ENCODE measurements at regions not wholly inside any gene's neighbourhood (a gene's known extent, or its start where the extent isn't known, plus 50 kb on each side); places are given as distances from the start of the nearest gene placed in this dataset.

GRCh38 chr2:5173876-5174535, 518.2 kb upstream of the SOX11 start:
- TF ChIP-seq ZFX (IDR thresholded peaks at IDR 0.05) (no peak), CTCF (conservative IDR thresholded peaks at IDR 0.05) (no peak)
- no peak overlapping the region for H3K27ac ChIP-seq

GRCh38 chr2:5175231-5175630, 517.0 kb upstream of the SOX11 start:
- TF ChIP-seq ZFX (IDR thresholded peaks at IDR 0.05) (no peak), CTCF (conservative IDR thresholded peaks at IDR 0.05) (no peak)
- H3K27ac ChIP-seq, result no peak overlapping the region

GRCh38 chr2:5176764-5177163, 515.4 kb upstream of the SOX11 start:
- TF ChIP-seq CTCF (conservative IDR thresholded peaks at IDR 0.05), result no peak
- no peak for TF ChIP-seq ZFX (IDR thresholded peaks at IDR 0.05)
- H3K27ac ChIP-seq, result no peak overlapping the region

- H3K27ac ChIP-seq, result no peak overlapping the region
- no peak for TF ChIP-seq ZFX (IDR thresholded peaks at IDR 0.05)
- TF ChIP-seq CTCF (conservative IDR thresholded peaks at IDR 0.05), result no peak
These were observed 509.2 kb upstream of the SOX11 start for GRCh38 chr2:5183031-5183430.

GRCh38 chr2:5187283-5187682, 504.9 kb upstream of the SOX11 start:
- TF ChIP-seq ZFX (IDR thresholded peaks at IDR 0.05), result no peak
- no peak for TF ChIP-seq CTCF (conservative IDR thresholded peaks at IDR 0.05)
- no peak overlapping the region for H3K27ac ChIP-seq

GRCh38 chr2:5188636-5189035, 503.5 kb upstream of the SOX11 start:
- TF ChIP-seq ZFX (IDR thresholded peaks at IDR 0.05) (no peak), CTCF (conservative IDR thresholded peaks at IDR 0.05) (no peak)
- no peak overlapping the region for H3K27ac ChIP-seq

- TF ChIP-seq CTCF (conservative IDR thresholded peaks at IDR 0.05) (no peak), ZFX (IDR thresholded peaks at IDR 0.05) (no peak)
- no peak overlapping the region for H3K27ac ChIP-seq
These were observed 502.2 kb upstream of the SOX11 start for GRCh38 chr2:5190023-5190422.

Data from C4-2B (cell line).